Common myeloid progenitor, CD34-positive (primary cell): ENCODE measurements at regions not wholly inside any gene's neighbourhood (a gene's known extent, or its start where the extent isn't known, plus 50 kb on each side); places are given as distances from the start of the nearest gene placed in this dataset.

Experiments
- CTCF ChIA-PET: fragments of 350-600 bp; sonication (Branson Sonifier 250); formaldehyde crosslinking; loops from one replicate; lab custom pipeline; 2021; ENCODE audit warnings: antibody characterized with exemption; lab: Charles Lee
- POLR2A ChIA-PET: fragments of 350-600 bp; sonication (Branson Sonifier 250); formaldehyde crosslinking; loops from one replicate; lab custom pipeline; 2021; ENCODE audit warnings: antibody characterized with exemption; lab: Charles Lee
- DNase-seq, 3 donors: peaks; one replicate each; pipeline versions ENCODE4 v3.0.0 to v3.0.0-alpha.2; 2013
- H3K27ac ChIP-seq, 2 experiments: 1 replicate in 1 of 2; 2 replicates in 1 of 2; pipeline ENCODE4 v1.7.0; 2013; ENCODE audit warnings: inconsistent platforms in 2 of 2, low read length in 2 of 2, mild to moderate bottlenecking in 2 of 2, low read depth in 1 of 2, moderate library complexity in 1 of 2; ENCODE audit not compliant: severe bottlenecking in 2 of 2, insufficient read depth in 1 of 2, poor library complexity in 1 of 2
- H3K27me3 ChIP-seq, 5 experiments: replicated peaks in 2 of 5; 1 replicate in 3 of 5; 2 replicates in 2 of 5; pipeline versions ENCODE4 v1.6.1 to v1.7.0; 2013; ENCODE audit warnings: low read length in 4 of 5, mild to moderate bottlenecking in 2 of 5, moderate library complexity in 2 of 5, inconsistent platforms in 1 of 5; ENCODE audit not compliant: insufficient read depth in 5 of 5, control insufficient read depth in 4 of 5
- H3K36me3 ChIP-seq, 4 experiments: 1 replicate in 2 of 4; 2 replicates in 2 of 4; pipeline versions ENCODE4 v1.6.1 to v1.7.0; 2013; ENCODE audit warnings: low read length in 3 of 4, control low read depth in 1 of 4, mild to moderate bottlenecking in 1 of 4; ENCODE audit not compliant: control insufficient read depth in 4 of 4, insufficient read depth in 4 of 4
- H3K4me1 ChIP-seq, 4 experiments: 1 replicate in 3 of 4; 2 replicates in 1 of 4; pipeline versions ENCODE4 v1.6.1 to v1.7.1; 2013; ENCODE audit warnings: low read length in 3 of 4, mild to moderate bottlenecking in 3 of 4, control low read depth in 1 of 4, inconsistent platforms in 1 of 4, moderate library complexity in 1 of 4; ENCODE audit not compliant: control insufficient read depth in 4 of 4, insufficient read depth in 4 of 4; ENCODE audit errors: control extremely low read depth in 1 of 4
- H3K4me3 ChIP-seq, 7 experiments: 1 replicate in 4 of 7; 2 replicates in 3 of 7; pipeline versions ENCODE4 v1.5.1 to v1.7.0; 2013; ENCODE audit warnings: mild to moderate bottlenecking in 7 of 7, low read length in 6 of 7, moderate library complexity in 6 of 7, inconsistent platforms in 2 of 7, low read depth in 2 of 7, control low read depth in 1 of 7; ENCODE audit not compliant: insufficient read depth in 4 of 7, control insufficient read depth in 1 of 7; ENCODE audit errors: extremely low read depth in 1 of 7
- H3K9me3 ChIP-seq, 5 experiments: 1 replicate in 4 of 5; 2 replicates in 1 of 5; pipeline versions ENCODE4 v1.6.1 to v1.7.1; 2013; ENCODE audit warnings: low read length in 4 of 5, mild to moderate bottlenecking in 2 of 5, inconsistent platforms in 1 of 5, low read depth in 1 of 5, moderate library complexity in 1 of 5; ENCODE audit not compliant: control insufficient read depth in 4 of 5, insufficient read depth in 2 of 5; ENCODE audit errors: control extremely low read depth in 1 of 5
- WGBS: methylation state at CpG from one replicate; pipeline ENCODE4 v1.1.5; 2013; ENCODE audit not compliant: insufficient coverage; 5-methylcytosine and 5-hydroxymethylcytosine counted together

DNA sequence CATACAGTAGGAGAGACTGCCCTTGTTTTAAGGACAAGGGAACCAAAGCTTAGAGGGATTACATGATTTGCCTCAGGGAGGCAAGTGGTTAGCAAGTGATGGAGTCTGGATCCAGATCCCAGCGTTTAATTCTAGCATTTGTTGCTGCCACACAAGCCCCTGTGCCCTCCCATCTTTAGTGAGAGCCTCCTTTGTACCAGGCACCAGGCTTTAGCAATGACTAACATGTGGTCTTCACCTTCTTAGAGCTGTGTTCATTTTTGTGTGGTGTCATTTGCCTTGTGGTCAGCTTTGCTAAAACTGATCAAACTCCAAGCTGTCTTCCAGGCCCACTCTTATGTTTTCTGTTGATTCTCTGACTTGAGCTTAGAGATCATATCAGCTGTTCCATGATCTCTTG, 290.5 kb downstream of the RPLP1 start:
- POLR2A ChIA-PET: no interaction called here
- CTCF ChIA-PET: interaction anchor here (0.9 to 1.3 kb wide), 5 partner anchors 9 to 14 kb away, joined by 3 to 5 read pairs (median 4); no protein-coding TSS in a partner anchor
- H3K27me3 ChIP-seq: no peaks in the 10 kb centered on the region

DNA sequence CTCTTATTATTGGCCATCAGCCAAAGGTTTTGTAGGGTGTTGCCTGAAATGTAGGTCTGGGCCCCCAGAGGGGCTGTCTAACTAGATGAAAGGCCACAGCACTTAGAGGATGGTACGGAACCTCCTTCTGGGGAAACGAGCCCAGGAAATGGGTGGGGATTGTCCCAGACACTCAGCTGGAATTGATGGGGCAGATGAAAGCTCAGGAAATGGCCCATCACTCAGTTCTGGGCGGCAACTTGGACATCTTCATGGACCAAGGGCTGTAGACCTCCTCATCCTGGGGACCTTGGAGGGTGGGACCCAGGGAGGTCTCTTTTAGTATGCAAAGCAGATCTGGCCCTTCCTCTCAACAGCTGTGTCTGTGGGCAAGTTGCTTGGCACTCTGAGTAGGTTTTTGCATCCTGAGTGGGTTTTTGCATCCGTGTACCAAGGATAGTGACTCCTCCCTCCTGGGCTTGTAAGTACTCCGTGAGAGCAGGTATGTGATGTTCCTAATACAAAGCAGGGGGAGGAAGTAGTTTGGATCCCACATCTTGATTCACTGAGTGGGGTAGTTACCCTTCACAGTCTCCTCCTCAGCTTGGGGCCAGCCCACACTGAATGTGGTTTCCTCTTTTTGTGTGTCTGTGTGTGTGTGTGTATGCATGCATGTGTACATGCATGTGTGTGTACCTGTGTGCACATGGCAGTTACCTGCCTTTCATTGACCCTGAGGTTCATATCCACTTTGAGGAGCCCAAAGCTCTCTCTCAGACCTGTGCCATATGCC, 292.0 kb downstream of the RPLP1 start:
- H3K27ac ChIP-seq: no peak overlapping the region
- H3K27me3 ChIP-seq: no peaks in the 10 kb centered on the region
- H3K9me3 ChIP-seq: peaks cover 0 to 8% (median 5%) of the 10 kb centered on the region in 5 experiments
- DNase-seq: peak in 2 of 3 donors; percentile 25 to 36
- POLR2A ChIA-PET: no interaction called here
- H3K36me3 ChIP-seq: no peaks in the 10 kb centered on the region
- CTCF ChIA-PET: interaction anchor here (0.9 to 1.7 kb wide), 8 partner anchors 8 to 273 kb away, joined by 3 to 5 read pairs (median 3); no protein-coding TSS in a partner anchor
- no peak overlapping the region for H3K4me3 ChIP-seq
- H3K4me1 ChIP-seq: peaks cover 0 to 12% (median 2%) of the 10 kb centered on the region in 4 experiments
- WGBS: 59% methylated on average over 3 of the region's 5 CpGs

More for the DNA sequence above, 290.5 kb downstream of the RPLP1 start:
- Histone ChIP-seq H3K36me3 (no peaks in the 10 kb centered on the region), H3K4me1 (peaks cover 0 to 6% (median 2%) of the 10 kb centered on the region in 4 experiments), H3K27ac (no peak overlapping the region), H3K4me3 (no peak overlapping the region), H3K9me3 (peaks cover 0 to 9% (median 5%) of the 10 kb centered on the region in 5 experiments)
- DNase-seq: no peak
- WGBS: 100% methylated on average over 1 of the region's 1 CpG

DNA sequence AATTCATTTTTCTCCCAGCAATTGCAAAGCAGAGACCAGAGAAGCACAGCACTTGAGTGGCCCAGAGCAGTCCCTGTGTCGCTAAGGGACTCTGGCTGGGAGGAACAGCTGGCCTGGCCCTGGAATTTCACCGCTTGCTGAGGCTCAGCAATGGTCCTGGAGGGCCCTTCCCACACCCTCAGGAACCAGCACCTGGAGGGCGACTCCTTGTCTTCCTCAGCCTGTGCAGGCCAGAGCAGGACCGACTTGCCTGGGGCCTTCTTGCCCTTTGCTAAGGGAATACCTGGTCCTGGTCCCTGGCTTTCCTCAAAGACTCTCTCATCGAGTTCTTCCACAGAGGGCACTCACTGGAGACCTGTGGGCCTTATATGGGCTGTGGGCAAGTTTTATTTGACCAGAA, 294.6 kb downstream of the RPLP1 start:
- WGBS: 100% methylated on average over 4 of the region's 5 CpGs
- Histone ChIP-seq H3K4me1 (peaks cover 0 to 12% (median 2%) of the 10 kb centered on the region in 4 experiments), H3K27ac (no peak overlapping the region), H3K27me3 (no peaks in the 10 kb centered on the region), H3K4me3 (no peak overlapping the region), H3K9me3 (peaks cover 0 to 5% (median 0%) of the 10 kb centered on the region in 5 experiments), H3K36me3 (no peaks in the 10 kb centered on the region)
- POLR2A ChIA-PET: no interaction called here
- CTCF ChIA-PET: interaction anchor here (0.8 to 2.1 kb wide), 3 partner anchors 9 to 342 kb away, joined by 3 to 8 read pairs (median 3); no protein-coding TSS in a partner anchor
- DNase-seq: no peak

DNA sequence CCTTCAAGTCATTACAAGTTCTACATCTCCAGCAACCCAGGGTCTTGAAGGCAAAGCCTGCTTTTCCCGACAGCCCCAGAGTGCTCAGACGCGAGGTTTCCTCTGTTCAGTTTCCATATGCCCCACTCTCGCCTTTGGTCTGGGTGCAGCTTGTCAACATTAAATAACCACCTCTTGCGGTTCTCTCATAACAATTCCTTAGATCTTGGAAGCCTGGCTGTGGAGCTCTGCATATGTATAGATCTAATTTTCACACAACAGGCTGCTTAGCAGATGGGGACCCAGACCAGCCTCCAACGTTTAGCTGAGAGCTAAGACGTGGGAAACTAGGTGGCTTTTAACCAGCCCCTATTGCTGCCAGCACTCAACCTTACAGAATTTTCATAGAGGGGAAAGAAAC, 295.5 kb downstream of the RPLP1 start:
- H3K36me3 ChIP-seq: no peaks in the 10 kb centered on the region
- DNase-seq: no peak
- 96% methylated on average over 4 of the region's 7 CpGs for WGBS
- no peaks in the 10 kb centered on the region for H3K27me3 ChIP-seq
- H3K27ac ChIP-seq: no peak overlapping the region
- no peak overlapping the region for H3K4me3 ChIP-seq
- POLR2A ChIA-PET: no interaction called here
- peaks cover 0 to 12% (median 2%) of the 10 kb centered on the region in 4 experiments for H3K4me1 ChIP-seq
- CTCF ChIA-PET: interaction anchor here (0.8 to 2.1 kb wide), 5 partner anchors 10 to 341 kb away, joined by 3 to 8 read pairs (median 3); no protein-coding TSS in a partner anchor
- peaks cover 0 to 8% (median 0%) of the 10 kb centered on the region in 5 experiments for H3K9me3 ChIP-seq

DNA sequence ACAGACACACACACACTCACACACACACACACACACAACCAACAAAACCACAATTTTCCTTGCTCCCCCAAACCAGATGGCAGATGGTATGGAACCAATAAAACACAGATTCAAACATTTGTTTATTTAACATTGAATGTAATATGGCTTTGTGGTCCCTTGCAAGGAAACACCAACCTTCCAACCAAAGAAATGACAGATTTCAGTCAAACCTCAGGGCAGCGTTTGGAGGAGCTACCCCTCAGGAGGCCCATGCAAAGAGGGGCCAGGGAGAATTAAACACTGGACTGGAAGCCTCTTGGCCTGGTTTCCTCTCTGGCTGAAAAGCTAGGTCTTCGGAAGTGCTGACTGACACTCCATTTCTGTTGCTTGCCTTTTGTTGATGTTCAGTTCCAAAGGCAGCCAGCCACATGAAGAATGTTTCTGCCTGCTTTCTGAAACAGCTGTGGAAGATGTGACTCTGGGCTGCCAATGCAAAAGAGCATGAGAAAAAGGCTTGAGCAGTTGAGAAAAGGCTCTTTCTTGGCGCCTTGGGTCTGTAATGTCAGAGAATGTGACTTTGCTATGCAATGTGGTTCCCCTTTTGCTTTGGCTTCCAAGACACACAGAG, 296.1 kb downstream of the RPLP1 start:
- H3K27me3 ChIP-seq: no peaks in the 10 kb centered on the region
- peak in 1 of 3 donors; percentile 16 for DNase-seq
- peaks cover 0 to 12% (median 0%) of the 10 kb centered on the region in 5 experiments for H3K9me3 ChIP-seq
- POLR2A ChIA-PET: no interaction called here
- CTCF ChIA-PET: interaction anchor here (0.9 to 1.7 kb wide), 4 partner anchors 18 to 340 kb away, joined by 3 to 6 read pairs (median 3); no protein-coding TSS in a partner anchor
- no peaks in the 10 kb centered on the region for H3K36me3 ChIP-seq
- WGBS: 86% methylated on average over 3 of the region's 3 CpGs
- no peak overlapping the region for H3K4me3 ChIP-seq
- H3K27ac ChIP-seq: no peak overlapping the region
- H3K4me1 ChIP-seq: peaks cover 0 to 12% (median 2%) of the 10 kb centered on the region in 4 experiments

DNA sequence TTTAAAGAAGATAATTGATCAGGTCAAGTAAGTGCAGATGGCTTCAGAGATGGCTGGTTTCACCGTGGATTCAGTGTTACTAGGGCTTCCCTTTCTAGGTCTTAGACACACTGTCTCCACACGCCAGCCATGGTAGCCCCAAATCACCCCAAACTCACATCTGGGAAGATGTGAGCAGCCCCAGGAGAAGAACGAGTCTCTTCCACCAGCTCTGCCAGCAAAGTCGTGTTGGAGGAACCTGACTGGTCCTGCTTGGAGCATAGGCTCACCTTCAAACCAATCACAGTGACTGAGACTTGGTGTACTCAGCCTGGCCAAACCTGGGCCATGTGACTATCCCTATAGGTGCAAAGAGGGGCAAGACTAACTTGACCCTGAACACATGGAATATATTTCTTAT, 296.7 kb downstream of the RPLP1 start:
- DNase-seq: no peak
- H3K27ac ChIP-seq: no peak overlapping the region
- ChIA-PET CTCF (interaction anchor here (0.9 to 1.7 kb wide), 2 partner anchors 30 to 58 kb away, joined by 3 to 6 read pairs; no protein-coding TSS in a partner anchor), POLR2A (interaction anchor here (0.6 kb wide), 1 partner anchor 412 kb away, joined by 3 read pairs; no protein-coding TSS in a partner anchor)
- no peaks in the 10 kb centered on the region for H3K36me3 ChIP-seq
- H3K4me3 ChIP-seq: no peak overlapping the region
- WGBS: 92% methylated on average over 2 of the region's 4 CpGs
- H3K4me1 ChIP-seq: peaks cover 0 to 12% (median 2%) of the 10 kb centered on the region in 4 experiments
- peaks cover 0 to 15% (median 0%) of the 10 kb centered on the region in 5 experiments for H3K9me3 ChIP-seq
- H3K27me3 ChIP-seq: no peaks in the 10 kb centered on the region
